ENCODE measurements at regions not wholly inside any gene's neighbourhood (a gene's known extent, or its start where the extent isn't known, plus 50 kb on each side); places are given as distances from the start of the nearest gene placed in this dataset.

GRCh38 chr9:129344641-129345495 lies 166.8 kb upstream of the IER5L start:
- no peak overlapping the region for H3K4me3 ChIP-seq (ENCODE audit: low read depth, low read length)
- no peak for DNase-seq (ENCODE audit: low read depth)
- TF ChIP-seq CTCF (IDR thresholded peaks at IDR 0.05; ENCODE audit: insufficient read depth, low read depth, low read length, missing control alignments) = no peak

- no peak overlapping the region for H3K4me3 ChIP-seq (ENCODE audit: low read depth, low read length)
- TF ChIP-seq CTCF (IDR thresholded peaks at IDR 0.05; ENCODE audit: insufficient read depth, low read depth, low read length, missing control alignments) = no peak
- DNase-seq (ENCODE audit: low read depth) = no peak
Observed at GRCh38 chr9:129343424-129344375, 165.6 kb upstream of the IER5L start.

GRCh38 chr9:129342591-129343423 lies 164.7 kb upstream of the IER5L start:
- no peak for TF ChIP-seq CTCF (IDR thresholded peaks at IDR 0.05; ENCODE audit: insufficient read depth, low read depth, low read length, missing control alignments)
- no peak for DNase-seq (ENCODE audit: low read depth)
- no peak overlapping the region for H3K4me3 ChIP-seq (ENCODE audit: low read depth, low read length)

- no peak overlapping the region for H3K4me3 ChIP-seq (ENCODE audit: low read depth, low read length)
- TF ChIP-seq CTCF (IDR thresholded peaks at IDR 0.05; ENCODE audit: insufficient read depth, low read depth, low read length, missing control alignments) = no peak
- no peak for DNase-seq (ENCODE audit: low read depth)
Observed at GRCh38 chr9:129341987-129342348, 163.9 kb upstream of the IER5L start.

GRCh38 chr9:129341171-129341986 lies 163.3 kb upstream of the IER5L start:
- DNase-seq (ENCODE audit: low read depth) = no peak
- H3K4me3 ChIP-seq (ENCODE audit: low read depth, low read length) = no peak overlapping the region
- TF ChIP-seq CTCF (IDR thresholded peaks at IDR 0.05; ENCODE audit: insufficient read depth, low read depth, low read length, missing control alignments) = no peak
